GM19238 (cell line): ENCODE measurements at regions not wholly inside any gene's neighbourhood (a gene's known extent, or its start where the extent isn't known, plus 50 kb on each side); places are given as distances from the start of the nearest gene placed in this dataset.
"Not testable (repeated sequence)": the region's sequence is repeated elsewhere in the genome, so short reads cannot be mapped to it uniquely, and the experiment has no call there.

ENCODE experiments used
- DNase-seq: peaks from one replicate; pipeline ENCODE4 v3.0.0; 2011; ENCODE audit warnings: low spot score; ENCODE audit not compliant: insufficient read length

DNA sequence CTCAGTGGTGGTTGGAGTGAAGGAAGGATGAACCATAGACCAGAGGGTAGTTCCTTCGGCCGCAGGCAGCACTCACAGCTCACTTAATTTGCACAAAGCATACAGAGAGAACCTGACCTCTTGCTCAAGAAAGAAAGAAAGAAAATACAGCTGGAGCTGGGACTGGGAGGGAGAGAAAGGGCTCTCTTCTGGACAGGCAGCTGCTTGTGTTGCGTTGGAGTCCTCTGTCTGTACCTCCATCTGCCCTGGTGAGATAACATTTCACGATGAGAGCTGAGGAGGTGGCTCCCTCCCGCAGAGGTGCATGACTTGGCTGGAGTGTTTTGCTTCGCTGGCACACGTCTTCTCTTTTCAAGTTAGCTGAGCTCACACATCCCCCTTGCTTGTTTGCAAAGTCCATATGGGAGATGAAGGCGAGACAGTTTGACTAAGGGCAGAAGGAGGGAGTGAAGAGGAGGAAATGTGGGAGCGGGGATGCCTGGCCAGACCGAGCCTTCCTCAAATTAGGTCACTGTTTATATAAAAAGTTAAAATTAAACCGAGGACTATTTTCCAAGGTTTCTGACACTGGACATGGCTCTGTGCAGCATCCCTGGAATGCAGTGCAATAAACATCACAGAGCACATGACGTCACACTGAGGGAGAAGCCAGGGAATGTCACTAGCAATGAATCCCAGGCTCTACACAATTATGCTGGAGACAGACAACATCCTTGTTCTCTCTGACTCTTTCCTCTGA lies 359.4 kb downstream of the CD83 start:
- DNase-seq: no peak

GRCh38 chr6:14477559-14477958 lies 360.0 kb downstream of the CD83 start:
- DNase-seq: no peak

GRCh38 chr6:14478381-14479225 lies 361.0 kb downstream of the CD83 start:
- DNase-seq: no peak

- DNase-seq: not testable (repeated sequence)
Measured at GRCh38 chr6:14481946-14482345, 364.4 kb downstream of the CD83 start.

- no peak for DNase-seq
Measured at GRCh38 chr6:14487625-14488024, 370.1 kb downstream of the CD83 start.

DNA sequence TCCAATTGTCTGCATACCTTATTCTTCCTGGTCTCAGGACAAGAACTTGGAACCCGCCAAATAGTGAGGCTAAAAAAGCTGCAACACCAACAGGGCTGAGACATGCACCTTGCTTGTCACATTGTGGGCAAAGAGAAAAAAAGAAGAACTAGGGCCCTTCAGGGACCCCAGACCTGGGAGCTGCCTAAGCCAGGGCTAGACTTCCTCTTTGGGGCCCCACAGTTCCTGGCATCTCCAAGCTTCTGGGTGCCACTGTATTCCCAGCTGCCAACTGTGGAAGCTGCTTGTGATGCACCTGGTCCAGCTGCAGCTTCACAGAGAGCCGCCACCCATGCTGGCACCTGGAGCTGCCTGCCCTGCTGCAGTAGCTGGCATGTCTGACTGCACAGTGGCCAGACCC lies 370.6 kb downstream of the CD83 start:
- no peak for DNase-seq

GRCh38 chr6:14489445-14489844 lies 371.9 kb downstream of the CD83 start:
- DNase-seq: no peak

DNA sequence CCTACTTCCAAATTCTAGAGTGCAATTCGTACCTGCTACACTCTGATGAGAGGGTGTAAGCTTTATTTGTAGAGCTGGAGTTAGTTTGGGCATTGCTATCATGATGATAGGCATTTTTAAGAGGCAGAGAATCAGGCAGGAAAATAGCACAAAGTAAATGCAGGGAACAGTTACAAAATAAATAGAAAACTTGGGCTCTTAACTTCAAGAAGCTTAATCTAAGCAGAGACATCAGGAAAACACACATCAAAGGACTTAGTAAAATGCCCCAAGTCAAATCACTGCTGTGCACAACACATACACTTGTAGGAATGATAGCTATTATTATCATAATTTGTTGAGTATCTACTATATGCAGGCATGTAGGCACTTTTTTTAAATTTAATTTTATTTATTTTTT lies 381.2 kb downstream of the CD83 start:
- no peak for DNase-seq

GRCh38 chr6:14499309-14499708 lies 381.7 kb downstream of the CD83 start:
- no peak for DNase-seq

GRCh38 chr6:14499841-14500240 lies 382.3 kb downstream of the CD83 start:
- DNase-seq: no peak

DNA sequence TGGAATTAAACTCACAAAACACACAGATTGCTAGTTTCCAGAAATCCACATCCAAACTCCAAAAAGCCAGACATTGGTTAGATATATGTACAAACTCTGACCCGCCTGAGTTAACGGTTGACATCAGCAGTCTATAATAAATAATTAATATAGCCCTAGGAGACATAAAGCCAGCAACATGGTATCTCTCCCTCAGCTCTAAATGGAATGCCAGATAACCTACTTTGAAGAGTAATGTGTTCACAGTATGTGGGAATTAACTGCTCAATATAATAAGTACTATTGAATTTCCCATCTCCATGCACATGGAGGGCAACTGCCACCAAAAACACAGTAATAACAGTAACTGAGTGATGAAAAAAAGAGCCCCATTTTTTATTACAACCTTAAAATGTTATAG lies 383.2 kb downstream of the CD83 start:
- DNase-seq: no peak

GRCh38 chr6:14501240-14501639 lies 383.7 kb downstream of the CD83 start:
- DNase-seq: no peak

DNA sequence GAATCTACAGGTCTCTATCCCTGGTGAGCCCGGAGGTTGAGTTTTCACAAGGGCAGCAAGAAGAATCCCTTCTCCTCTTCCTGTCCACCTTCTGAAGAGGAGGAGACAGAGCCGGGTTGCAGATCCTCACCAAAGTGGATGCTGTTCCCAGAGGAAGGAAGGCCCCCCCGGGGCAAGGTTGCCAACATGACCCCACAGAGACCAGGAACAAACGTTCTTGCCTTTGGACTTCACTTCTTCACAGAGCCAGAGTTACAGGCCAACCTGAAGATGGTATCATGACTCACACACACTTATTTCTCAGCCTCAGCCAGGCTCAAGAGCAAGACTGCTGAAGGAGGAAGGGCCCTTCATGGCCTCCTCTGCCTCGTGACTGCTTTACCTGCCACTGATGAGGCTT lies 384.3 kb downstream of the CD83 start:
- DNase-seq: no peak

DNA sequence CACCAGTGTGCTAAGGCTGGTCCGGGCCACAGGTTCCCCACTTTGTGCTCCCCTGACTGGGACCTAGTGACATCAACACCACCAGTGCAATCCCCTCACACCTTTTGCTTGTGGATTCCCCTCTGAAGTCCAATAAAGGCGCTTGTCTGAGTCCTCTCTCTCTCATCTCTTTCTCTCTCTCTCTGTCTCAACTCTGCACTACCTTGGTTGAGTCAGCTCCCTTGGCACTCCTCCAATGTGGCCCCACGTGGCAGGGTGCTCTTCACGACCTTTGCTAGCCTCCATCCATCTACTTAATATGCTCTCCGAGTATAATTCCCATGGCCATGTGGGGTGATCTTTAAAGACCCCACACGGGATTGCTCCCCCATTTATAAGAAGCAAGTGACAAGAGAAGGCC lies 385.0 kb downstream of the CD83 start:
- DNase-seq: no peak

DNA sequence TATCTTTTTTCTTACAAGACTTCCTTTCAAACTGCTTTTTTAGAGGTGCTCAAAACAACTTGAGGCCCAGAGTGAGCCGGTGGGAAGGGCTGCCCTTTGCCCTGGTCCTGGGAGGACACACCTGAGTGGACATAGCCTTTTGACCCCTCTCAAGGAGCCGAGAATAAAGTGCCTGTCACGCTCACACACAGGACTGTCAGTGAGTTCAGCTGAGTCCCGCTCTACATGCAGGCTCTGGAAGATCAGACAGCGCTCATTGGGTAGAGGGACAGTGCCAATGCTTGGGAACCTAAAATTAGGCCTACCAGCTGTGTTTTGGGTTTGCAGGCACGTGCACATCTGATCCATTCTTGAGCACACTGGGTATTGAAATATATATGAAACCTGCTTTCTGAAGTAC lies 387.8 kb downstream of the CD83 start:
- no peak for DNase-seq

DNA sequence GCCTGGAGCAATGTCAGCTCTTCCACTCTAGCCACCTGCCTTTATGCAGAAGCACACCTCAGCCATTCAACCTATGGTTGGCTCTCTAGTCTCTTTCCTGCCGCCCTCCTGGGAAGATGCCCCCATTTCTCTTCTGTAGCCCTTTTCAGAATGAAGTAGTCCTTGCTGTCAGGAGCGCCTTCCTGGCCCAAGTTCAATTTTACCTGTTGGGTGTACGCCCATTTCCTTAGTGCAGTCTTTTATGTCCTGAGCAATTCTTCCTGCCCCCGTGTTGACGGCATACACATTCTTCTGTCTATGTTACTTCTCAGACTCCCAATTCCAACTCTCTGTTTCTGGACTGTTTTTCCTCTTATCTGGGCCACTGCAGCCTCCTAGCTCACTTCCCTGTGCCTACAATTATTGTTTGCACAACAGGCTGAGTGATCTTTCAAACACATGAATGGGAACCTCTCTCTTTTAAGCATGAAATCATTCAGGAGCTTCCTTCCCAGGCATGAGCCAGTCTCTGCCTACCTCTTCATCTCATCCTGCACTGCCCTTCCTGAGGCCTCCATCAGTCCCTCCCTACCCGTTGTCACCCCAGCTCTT lies 389.2 kb downstream of the CD83 start:
- no peak for DNase-seq

- DNase-seq: no peak
Measured at GRCh38 chr6:14509120-14509519, 391.5 kb downstream of the CD83 start.

- no peak for DNase-seq
Measured at GRCh38 chr6:14510038-14510437, 392.5 kb downstream of the CD83 start.

GRCh38 chr6:14511061-14511586 lies 393.6 kb downstream of the CD83 start:
- no peak for DNase-seq

DNA sequence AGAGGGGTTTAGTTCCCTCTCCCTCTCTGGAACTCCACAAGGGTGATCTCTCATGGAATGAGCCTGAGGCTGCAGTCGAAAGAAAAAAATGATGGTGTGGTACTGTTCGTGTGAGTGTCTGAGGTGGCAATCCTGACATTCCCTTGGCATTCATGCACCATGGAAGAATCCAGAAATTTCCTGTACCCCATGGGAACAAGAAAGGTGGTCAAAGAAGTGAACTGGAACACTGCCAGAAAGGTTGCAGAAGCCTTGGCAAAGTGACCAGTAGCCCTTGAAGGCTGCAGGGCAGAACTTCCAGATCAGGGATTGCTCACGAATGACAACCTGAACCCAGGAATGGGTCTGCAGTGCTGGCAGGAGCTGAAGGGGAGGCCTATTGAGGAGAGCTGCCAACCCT lies 394.7 kb downstream of the CD83 start:
- no peak for DNase-seq

DNA sequence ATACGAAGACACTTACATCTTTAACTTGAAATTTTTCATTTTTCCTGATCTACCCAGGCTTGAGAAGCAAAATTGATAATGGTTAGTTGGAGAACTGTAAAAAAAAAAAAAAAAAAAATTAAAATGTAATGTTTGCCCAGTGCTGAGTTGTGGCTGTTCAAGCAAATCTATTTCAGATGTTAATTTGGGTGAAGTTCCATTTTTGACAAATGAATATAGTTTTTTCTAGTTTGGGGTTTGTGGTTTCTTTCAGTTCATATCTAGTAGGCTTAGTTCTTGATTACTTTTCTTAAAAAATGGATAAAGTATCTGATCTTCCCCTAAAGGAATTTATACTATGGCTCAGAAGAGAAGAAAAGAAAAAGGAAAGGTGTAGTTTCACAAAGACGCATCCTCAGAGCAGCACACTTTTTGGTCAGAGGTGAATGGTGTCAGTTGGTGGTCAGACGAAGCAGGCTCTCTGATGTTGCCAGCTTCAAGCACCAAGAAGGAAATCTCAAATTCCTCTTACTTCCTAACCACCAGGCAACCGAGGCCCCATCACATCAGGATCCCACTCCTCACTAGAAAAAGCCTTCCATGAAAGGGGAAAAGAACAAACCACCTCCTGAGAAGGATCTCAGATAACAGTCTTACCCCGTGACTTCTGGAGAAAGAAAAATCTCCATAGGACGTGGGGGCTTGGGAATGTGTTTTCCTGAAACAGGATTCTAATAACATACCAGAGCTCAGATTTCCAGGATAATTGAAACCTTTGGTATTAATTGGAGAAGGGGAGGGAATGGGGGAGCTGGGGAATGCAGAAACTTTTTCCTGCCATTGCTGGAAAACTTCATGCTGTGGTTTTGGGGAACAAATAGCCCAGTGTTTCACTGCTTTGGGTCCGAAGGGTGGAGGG lies 396.2 kb downstream of the CD83 start:
- DNase-seq: no peak
